ENCODE measurements at regions not wholly inside any gene's neighbourhood (a gene's known extent, or its start where the extent isn't known, plus 50 kb on each side); places are given as distances from the start of the nearest gene placed in this dataset.

- no peak for DNase-seq (ENCODE audit: low read depth in 2 of 2)
- no peak overlapping the region for H3K4me3 ChIP-seq (replicated peaks in 1 of 2; ENCODE audit: low read depth in 2 of 2, low read length in 2 of 2)
- TF ChIP-seq CTCF (IDR thresholded peaks at IDR 0.05; ENCODE audit: low read depth, low read length) = no peak
These were observed 63.5 kb upstream of the L3MBTL3 start for GRCh38 chr6:129954749-129955431.

GRCh38 chr6:129947797-129948196, 70.6 kb upstream of the L3MBTL3 start:
- DNase-seq (ENCODE audit: low read depth in 2 of 2) = no peak
- no peak for TF ChIP-seq CTCF (IDR thresholded peaks at IDR 0.05; ENCODE audit: low read depth, low read length)
- H3K4me3 ChIP-seq (replicated peaks in 1 of 2; ENCODE audit: low read depth in 2 of 2, low read length in 2 of 2) = no peak overlapping the region

- no peak overlapping the region for H3K4me3 ChIP-seq (replicated peaks in 1 of 2; ENCODE audit: low read depth in 2 of 2, low read length in 2 of 2)
- DNase-seq (ENCODE audit: low read depth in 2 of 2) = no peak
These were observed 71.8 kb upstream of the L3MBTL3 start for GRCh38 chr6:129946439-129947140.

GRCh38 chr6:129943637-129944271, 74.6 kb upstream of the L3MBTL3 start:
- no peak for DNase-seq (ENCODE audit: low read depth in 2 of 2)
- no peak overlapping the region for H3K4me3 ChIP-seq (replicated peaks in 1 of 2; ENCODE audit: low read depth in 2 of 2, low read length in 2 of 2)
- no peak for TF ChIP-seq CTCF (IDR thresholded peaks at IDR 0.05; ENCODE audit: low read depth, low read length)

More at GRCh38 chr6:129946439-129947140, 71.8 kb upstream of the L3MBTL3 start:
- TF ChIP-seq CTCF (IDR thresholded peaks at IDR 0.05; ENCODE audit: low read depth, low read length) = no peak

GRCh38 chr6:129940454-129941195, 77.8 kb upstream of the L3MBTL3 start:
- TF ChIP-seq CTCF (IDR thresholded peaks at IDR 0.05; ENCODE audit: low read depth, low read length) = no peak
- no peak for DNase-seq (ENCODE audit: low read depth in 2 of 2)

GRCh38 chr6:129938249-129939020, 77.3 kb upstream of the TMEM244 start:
- DNase-seq (ENCODE audit: low read depth in 2 of 2) = no peak
- no peak for TF ChIP-seq CTCF (IDR thresholded peaks at IDR 0.05; ENCODE audit: low read depth, low read length)
- no peak overlapping the region for H3K4me3 ChIP-seq (replicated peaks in 1 of 2; ENCODE audit: low read depth in 2 of 2, low read length in 2 of 2)

More at GRCh38 chr6:129940454-129941195, 77.8 kb upstream of the L3MBTL3 start:
- no peak overlapping the region for H3K4me3 ChIP-seq (replicated peaks in 1 of 2; ENCODE audit: low read depth in 2 of 2, low read length in 2 of 2)

Measured in cardiac fibroblast (primary cell).